IPS-11a (cell line): ENCODE measurements at regions not wholly inside any gene's neighbourhood (a gene's known extent, or its start where the extent isn't known, plus 50 kb on each side); places are given as distances from the start of the nearest gene placed in this dataset.
"Not testable (repeated sequence)": the region's sequence is repeated elsewhere in the genome, so short reads cannot be mapped to it uniquely, and the experiment has no call there.

Experiments used
- H3K4me3 ChIP-seq: one replicate; pipeline ENCODE4 v1.5.1; 2013; ENCODE audit warnings: low read depth, low read length, control low read depth

GRCh38 chr1:208344202-208344857 is 100.1 kb upstream of the PLXNA2 start:
- no peak overlapping the region for H3K4me3 ChIP-seq

GRCh38 chr1:208347191-208347590 is 103.0 kb upstream of the PLXNA2 start:
- no peak overlapping the region for H3K4me3 ChIP-seq

GRCh38 chr1:208349694-208350330 is 105.6 kb upstream of the PLXNA2 start:
- H3K4me3 ChIP-seq, result no peak overlapping the region

DNA sequence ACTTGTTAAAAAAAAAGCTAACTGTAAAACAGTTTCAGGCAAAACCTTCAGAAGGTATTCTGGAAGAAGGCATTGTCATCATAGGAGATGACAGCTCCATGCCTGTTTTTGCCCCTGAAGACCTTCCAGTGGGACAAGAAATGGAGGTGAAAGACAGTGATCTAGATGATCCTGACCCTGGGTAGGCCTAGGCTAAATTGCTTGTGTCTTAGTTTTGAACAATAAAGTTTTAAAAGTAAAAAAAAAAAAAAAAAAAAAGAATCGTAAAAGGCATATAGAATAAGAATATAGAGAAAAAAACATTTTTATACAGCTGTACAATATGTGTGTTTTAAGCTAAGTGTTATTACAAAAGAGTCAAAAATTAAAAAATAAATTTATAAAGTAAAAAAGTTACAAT is 106.6 kb upstream of the PLXNA2 start:
- H3K4me3 ChIP-seq, result no peak overlapping the region

GRCh38 chr1:208351838-208352237 is 107.7 kb upstream of the PLXNA2 start:
- no peak overlapping the region for H3K4me3 ChIP-seq

DNA sequence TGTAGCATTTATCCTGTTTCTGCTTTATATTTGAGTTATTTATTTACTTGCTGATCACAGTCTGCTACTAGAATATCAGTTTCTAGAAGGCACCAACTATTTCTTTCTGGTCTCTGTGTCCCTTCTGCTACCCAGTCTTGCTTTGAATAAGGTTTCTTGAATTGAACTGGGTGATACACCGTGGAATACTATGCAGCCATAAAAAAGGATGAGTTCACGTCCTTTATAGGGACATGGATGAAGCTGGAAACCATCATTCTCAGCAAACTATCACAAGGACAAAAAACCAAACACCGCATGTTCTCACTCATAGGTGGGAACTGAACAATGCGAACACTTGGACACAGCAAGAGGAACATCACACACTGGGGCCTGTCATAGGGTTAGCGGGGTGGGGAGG is 109.6 kb upstream of the PLXNA2 start:
- not testable (repeated sequence) for H3K4me3 ChIP-seq

DNA sequence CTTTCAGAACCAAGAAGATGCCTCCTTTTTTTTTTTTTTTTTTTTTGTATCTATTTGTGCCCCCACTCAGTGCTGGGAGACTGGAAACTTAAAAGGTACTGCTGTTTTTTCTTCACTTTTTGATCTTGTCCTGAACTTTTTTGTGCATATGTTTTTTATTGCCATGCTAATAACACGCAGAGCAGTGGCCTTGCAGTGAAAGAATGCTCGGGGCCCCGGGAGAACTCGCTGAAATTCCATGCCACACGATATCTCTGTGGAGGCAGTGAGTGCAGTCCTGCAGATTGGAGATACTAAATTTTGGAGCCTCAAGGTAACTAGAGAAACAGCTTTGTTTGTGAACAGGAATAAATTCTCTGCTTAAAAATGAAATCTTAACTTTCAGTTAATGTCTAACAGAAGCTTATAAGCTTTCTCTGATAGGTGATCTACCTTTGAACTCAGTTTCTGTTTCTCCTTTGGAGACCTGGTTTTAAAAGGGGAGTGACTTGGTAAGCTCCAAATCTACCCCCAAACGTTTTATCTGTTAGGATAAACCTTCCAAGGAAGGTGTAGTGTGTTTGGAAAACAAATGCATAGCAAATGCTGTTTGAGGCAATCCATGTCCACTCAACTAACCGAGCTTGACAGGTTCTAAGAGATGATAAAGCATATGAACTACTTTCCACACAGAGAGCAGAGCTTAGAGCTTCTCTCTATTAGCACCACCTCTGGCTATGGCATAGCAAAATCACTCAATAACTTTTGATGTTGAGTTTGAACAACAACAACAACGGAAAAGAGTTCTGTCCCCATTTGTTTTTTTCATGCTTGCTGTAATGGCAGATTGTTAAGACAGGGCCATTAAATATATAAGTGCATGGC is 113.7 kb upstream of the PLXNA2 start:
- H3K4me3 ChIP-seq, result no peak overlapping the region

- no peak overlapping the region for H3K4me3 ChIP-seq
These were observed 114.5 kb upstream of the PLXNA2 start for GRCh38 chr1:208358651-208359050.

DNA sequence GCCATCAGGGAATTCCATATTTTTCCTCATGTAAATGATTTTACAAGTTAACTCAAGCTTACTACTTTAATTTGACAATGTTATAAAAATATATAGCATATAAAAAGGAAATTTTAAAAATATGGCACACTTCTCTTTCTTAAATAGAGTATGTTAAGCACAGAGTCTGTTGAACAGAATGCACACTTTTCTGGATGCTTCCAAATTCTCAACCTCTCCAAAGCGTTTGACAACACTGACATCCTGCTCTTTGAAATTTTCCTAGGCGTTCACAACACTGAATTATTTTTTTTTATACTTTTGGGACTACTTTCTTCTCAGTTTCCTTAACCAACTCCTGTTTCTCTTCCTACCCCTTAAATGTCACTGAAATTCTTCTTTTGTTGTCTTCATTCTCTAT is 117.8 kb upstream of the PLXNA2 start:
- H3K4me3 ChIP-seq, result no peak overlapping the region

DNA sequence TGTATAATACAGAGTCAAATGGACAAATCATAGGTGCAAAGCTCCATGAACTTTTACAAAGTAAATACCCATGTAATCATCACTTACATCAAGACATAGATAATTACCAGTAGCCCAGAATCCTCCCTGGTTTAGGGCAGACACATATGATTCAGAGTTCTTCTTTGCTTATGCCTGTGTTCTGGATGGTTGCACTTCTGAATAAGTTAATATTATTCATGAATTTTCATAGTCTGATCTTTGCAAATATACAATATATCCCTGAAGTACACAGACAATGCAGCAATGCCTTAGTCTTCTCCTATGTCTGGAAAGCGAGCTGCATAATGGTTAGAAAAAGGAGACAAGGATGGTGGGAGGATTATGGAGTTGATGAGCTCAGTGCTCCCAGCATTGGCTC is 122.4 kb upstream of the PLXNA2 start:
- H3K4me3 ChIP-seq, result no peak overlapping the region

DNA sequence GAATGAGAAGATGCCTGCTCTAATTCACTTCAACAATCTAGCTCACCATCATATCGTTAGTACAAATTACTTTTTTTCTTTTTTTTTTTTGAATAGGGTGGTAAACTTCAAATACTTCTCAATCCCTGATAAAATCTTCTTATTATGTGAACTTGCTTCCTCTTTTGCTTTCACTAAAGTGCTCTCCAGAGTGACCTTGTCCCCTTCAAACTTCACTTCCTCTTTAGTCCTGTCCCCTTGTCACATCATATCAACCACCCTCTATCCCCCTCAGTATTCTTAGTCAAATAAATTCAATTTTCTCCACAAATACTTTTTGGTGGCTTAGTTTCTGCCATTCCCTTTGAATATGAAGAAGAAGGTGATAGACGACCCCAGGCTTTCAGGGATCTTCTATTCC is 124.9 kb upstream of the PLXNA2 start:
- H3K4me3 ChIP-seq, result no peak overlapping the region

- H3K4me3 ChIP-seq, result no peak overlapping the region
These were observed 125.5 kb upstream of the PLXNA2 start for GRCh38 chr1:208369658-208370057.

DNA sequence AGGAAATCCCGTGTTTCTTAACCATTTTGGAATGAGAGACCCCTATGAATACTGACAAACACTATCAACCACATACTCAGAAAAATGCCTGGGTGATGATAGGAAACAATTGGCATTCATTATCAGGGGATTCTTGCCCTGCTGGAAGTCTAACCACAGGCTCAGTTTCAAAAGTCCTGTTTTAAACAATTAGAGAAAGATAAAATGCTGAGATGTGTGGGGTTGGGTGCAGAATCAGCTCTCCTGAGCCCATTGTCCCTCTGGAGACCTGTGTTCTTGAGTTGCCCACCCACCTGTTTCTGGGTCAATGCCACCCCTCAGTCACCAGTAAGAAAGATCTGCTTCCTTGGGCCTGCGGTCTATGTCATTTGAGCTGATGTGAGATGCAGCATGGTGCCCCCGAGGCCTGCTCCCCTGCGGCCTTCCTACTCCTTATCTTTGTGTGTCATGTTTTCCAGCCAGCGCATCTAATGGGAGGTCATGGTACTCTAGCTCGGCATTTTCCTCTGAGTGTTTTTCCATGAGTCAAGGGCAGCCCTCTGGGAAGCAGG is 130.3 kb upstream of the PLXNA2 start:
- no peak overlapping the region for H3K4me3 ChIP-seq

DNA sequence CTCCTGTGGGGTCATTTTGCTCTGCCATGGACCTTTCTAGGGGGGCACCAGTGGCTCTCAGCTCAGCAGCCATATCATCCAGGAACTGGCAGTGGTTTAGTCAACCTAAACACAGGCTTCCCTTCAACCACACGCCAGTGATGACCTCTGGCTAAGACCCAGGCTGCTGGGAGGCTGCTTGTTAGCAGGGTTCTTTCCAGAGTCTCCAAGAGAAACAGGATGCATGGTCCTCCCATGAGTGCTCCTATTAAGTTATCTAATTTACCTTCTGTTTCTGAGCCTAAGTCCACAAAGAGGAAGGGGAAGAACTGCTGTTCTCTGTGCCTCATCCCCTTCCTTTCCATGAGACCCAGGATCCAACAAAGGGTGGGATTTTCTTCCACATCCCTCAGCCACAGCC is 137.3 kb upstream of the PLXNA2 start:
- no peak overlapping the region for H3K4me3 ChIP-seq

- H3K4me3 ChIP-seq, result no peak overlapping the region
These were observed 144.0 kb upstream of the PLXNA2 start for GRCh38 chr1:208387908-208388811.

DNA sequence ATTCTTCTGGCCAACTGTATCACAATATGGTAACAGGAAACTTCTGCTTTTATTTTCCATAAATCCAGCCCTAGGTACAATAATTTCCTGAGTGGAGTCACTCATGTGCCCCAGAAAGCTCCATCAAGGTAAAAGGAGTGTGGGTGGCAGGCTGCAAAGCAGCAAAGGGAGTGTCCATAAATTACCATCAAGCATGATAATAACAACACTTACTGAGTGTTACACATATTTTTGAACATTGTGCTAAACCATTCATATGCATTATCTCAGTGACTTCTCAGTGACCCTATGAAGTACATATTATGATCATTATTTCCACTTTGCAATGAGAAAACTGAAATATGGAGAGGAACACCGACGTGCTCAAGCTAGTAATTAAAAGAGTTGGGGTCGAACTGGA is 149.2 kb upstream of the PLXNA2 start:
- H3K4me3 ChIP-seq, result no peak overlapping the region

DNA sequence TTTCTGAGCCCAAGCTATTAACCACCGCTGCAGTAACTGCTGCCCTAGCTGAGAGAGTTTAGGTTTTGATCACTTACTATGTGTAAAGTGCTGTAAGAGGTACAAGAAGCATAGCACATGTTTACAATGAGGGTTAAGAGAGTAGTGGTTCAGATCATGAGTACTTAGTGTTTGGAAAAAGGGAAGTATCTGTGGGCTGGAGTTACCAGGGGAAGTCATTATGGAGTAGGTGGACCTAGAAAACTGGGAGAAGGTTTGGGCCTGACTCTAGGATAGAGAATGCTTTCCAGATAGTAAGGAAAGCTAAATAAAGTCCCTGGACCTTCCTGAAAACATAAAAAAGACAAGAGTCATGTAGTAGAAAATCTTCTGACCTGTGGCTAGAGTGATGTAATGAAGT is 149.6 kb upstream of the PLXNA2 start:
- no peak overlapping the region for H3K4me3 ChIP-seq

DNA sequence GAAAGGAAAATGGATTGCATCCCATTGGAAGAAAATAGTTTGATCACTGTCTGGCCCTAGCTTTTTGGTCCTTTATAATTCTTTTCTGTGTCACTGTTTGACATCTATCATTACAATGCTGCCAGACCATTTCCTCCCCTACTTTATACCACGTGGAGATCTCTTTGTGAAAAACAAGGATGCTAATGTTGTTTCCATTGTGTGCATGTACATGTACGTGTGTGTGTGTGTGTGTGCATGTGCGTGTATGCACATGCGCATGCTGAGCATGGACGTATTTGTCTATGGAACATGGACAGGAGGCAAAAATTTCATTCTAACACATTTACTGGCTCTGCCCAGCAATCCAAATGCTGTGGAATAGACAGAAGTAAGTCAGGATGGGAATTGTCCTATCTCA is 153.1 kb upstream of the PLXNA2 start:
- no peak overlapping the region for H3K4me3 ChIP-seq

DNA sequence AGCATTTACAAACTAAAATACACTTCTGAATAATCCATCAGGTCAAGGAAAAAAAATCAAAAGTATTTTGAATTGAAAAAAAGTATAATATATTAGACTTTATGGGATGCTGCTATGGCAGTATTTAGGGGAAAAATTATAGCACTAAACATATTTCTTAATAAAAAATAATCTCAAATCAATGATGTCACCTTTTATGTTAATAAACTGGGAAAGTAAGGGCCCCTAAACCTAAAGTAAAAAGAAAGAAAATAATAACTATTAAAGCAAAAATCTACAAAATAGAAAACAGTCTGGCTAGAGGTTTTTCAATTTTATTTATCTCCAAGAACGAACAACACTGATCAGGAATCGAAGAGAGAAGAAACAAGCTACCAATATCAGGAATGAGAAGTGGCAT is 160.8 kb upstream of the PLXNA2 start:
- H3K4me3 ChIP-seq, result no peak overlapping the region

DNA sequence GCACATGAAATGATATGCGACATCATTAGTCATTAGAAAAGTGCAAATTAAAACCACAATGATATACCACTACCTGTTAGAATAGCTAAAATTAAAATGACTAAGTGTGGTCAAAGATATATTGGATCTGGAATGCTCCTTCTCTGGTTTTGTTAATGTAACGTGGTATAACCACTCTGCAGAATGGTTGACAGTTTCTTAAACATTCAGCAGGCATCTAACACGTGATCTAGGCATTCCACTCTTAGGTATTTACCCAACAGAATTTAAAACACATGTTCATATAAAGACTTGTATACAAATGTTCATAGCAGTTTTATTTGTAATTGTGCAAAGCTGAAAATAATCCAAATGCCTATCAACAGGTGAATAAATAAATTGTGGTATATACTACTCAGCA is 165.0 kb upstream of the PLXNA2 start:
- H3K4me3 ChIP-seq, result no peak overlapping the region

- H3K4me3 ChIP-seq, result no peak overlapping the region
These were observed 166.2 kb upstream of the PLXNA2 start for GRCh38 chr1:208410409-208410808.
